HUES64 (cell line): ENCODE measurements at regions not wholly inside any gene's neighbourhood (a gene's known extent, or its start where the extent isn't known, plus 50 kb on each side); places are given as distances from the start of the nearest gene placed in this dataset.
"Not testable (repeated sequence)": the region's sequence is repeated elsewhere in the genome, so short reads cannot be mapped to it uniquely, and the experiment has no call there.

Source experiments
- H3K27ac ChIP-seq: 2 replicates; pipeline ENCODE4 v1.7.0; 2013; ENCODE audit warnings: low read depth, low read length, inconsistent platforms
- H3K27me3 ChIP-seq: 2 replicates; pipeline ENCODE4 v1.6.1; 2013; ENCODE audit warnings: mild to moderate bottlenecking, low read length; ENCODE audit not compliant: insufficient read depth
- H3K36me3 ChIP-seq: 2 replicates; pipeline ENCODE4 v1.6.1; 2013; ENCODE audit warnings: mild to moderate bottlenecking, low read length; ENCODE audit not compliant: insufficient read depth
- H3K4me1 ChIP-seq: 2 replicates; pipeline ENCODE4 v1.6.1; 2013; ENCODE audit warnings: mild to moderate bottlenecking, low read length, moderate library complexity; ENCODE audit not compliant: insufficient read depth
- H3K4me3 ChIP-seq: 2 replicates; pipeline ENCODE4 v1.5.1; 2013; ENCODE audit warnings: mild to moderate bottlenecking, low read length, moderate library complexity
- H3K9ac ChIP-seq: 2 replicates; pipeline ENCODE4 v1.6.1; 2013; ENCODE audit warnings: mild to moderate bottlenecking, low read depth, low read length
- H3K9me3 ChIP-seq: 2 replicates; pipeline ENCODE4 v1.6.1; 2013; ENCODE audit warnings: low read depth, low read length; ENCODE audit not compliant: insufficient read depth
- WGBS: fragments of 150-250, 120-280 bp; methylation state at CpG from one replicate; pipeline ENCODE4 v1.1.7; 2013; ENCODE audit warnings: missing lambda C conversion rate; 5-methylcytosine and 5-hydroxymethylcytosine counted together

DNA sequence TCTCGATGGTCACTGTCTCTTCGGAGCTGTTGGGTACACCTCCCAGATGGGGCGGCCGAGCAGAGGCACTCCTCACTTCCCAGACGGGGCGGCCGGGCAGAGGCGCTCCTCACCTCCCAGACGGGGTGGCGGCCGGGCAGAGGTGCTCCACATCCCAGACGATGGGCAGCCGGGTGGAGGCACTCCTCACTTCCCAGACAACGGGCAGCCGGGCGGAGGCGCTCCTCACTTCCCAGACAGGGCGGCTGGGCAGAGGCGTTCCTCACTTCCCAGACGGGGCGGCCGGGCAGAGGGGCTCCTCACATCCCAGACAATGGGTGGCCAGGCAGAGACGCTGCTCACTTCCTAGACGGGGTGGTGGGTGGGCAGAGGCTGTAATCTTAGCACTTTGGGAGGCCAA, 112.6 kb upstream of the EGR2 start:
- 90% methylated on average over 18 of the region's 24 CpGs for WGBS
- not testable (repeated sequence) for H3K36me3 ChIP-seq

DNA sequence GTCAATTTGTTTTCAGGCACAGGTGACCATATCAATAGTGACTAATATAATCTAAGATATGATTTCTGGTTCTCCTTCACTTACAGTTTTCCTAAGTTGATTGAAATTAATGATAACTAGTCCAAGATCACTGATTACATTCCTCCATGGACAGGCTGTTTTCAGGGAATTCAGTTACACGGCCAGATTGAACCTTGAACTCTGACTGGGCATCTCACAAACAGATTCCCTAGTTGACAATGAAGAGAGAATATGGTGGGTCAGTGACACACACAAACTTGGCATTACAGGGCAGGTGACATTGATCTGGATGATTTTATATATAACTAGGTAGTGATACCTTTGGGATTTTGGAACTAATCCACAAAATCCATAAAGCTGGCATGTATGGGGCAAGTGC, 110.2 kb upstream of the EGR2 start:
- H3K9me3 ChIP-seq, result peaks cover 13% of the 10 kb centered on the region; the same call in 1 of the 2 replicates
- no peak overlapping the region for H3K27ac ChIP-seq
- H3K4me1 ChIP-seq, result no peaks in the 10 kb centered on the region
- WGBS, result 100% methylated on average over 1 of the region's 1 CpG
- no peaks in the 10 kb centered on the region for H3K36me3 ChIP-seq
- H3K27me3 ChIP-seq, result no peaks in the 10 kb centered on the region
- H3K9ac ChIP-seq, result no peak overlapping the region
- H3K4me3 ChIP-seq, result no peak overlapping the region

More for the DNA sequence above, 112.6 kb upstream of the EGR2 start:
- H3K4me1 ChIP-seq, H3K4me3 ChIP-seq, H3K27me3 ChIP-seq, H3K27ac ChIP-seq, H3K9ac ChIP-seq: not testable (repeated sequence)
- H3K9me3 ChIP-seq, result peaks cover 13% of the 10 kb centered on the region; the same call in 1 of the 2 replicates

DNA sequence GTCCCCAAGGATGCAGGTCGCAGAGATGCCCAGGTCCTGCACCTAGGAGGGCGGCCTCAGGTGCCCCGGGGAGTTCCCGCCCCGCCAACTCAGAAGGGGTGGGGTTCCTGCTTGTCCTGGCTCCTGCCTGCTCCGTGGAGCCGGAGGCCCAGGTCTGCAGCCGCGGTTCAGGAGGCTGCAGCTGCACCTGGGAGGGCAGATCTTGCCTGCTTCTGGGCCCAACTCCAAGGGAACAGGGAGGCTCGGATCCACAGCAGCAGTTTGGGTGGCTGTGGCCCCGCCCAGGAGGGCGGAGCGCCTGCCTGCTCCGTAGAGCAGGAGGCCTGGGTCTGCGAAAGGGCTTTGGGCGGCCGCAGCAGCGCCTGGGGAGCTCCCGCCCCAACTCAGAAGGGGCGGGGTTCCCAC, 108.2 kb upstream of the EGR2 start:
- peaks cover 8% of the 10 kb centered on the region; the same call in 1 of the 2 replicates for H3K9me3 ChIP-seq
- peak overlapping the region; percentile 39; the same call in 1 of the 2 replicates for H3K9ac ChIP-seq
- no peak overlapping the region for H3K27ac ChIP-seq
- no peaks in the 10 kb centered on the region for H3K36me3 ChIP-seq
- peak overlapping the region; percentile 43 for H3K4me3 ChIP-seq
- WGBS, result 45% methylated on average over 20 of the region's 20 CpGs
- H3K4me1 ChIP-seq, result peaks cover 3% of the 10 kb centered on the region; the same call in 1 of the 2 replicates
- no peaks in the 10 kb centered on the region for H3K27me3 ChIP-seq

DNA sequence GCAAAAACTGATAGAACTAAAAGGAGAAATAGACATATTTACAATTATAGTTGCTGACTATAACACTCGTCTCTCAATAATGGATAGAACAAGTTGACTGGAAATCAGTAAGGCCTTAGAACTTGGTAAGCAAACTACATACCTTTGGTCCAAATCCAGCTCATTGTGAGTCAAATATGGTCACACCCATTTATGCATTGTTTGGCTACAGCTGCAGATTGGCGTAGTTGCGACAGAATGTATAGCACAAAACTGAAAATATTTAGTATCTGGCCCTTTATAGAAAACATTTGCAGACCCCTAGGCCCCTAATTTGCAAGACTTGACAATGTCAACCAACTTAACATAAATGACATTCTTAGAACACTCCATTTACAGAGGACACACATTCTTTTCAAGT, 103.6 kb upstream of the EGR2 start:
- Histone ChIP-seq H3K9me3 (no peaks in the 10 kb centered on the region), H3K36me3 (no peaks in the 10 kb centered on the region), H3K9ac (no peak overlapping the region), H3K4me3 (no peak overlapping the region), H3K27me3 (no peaks in the 10 kb centered on the region), H3K4me1 (peaks cover 3% of the 10 kb centered on the region; the same call in 1 of the 2 replicates), H3K27ac (no peak overlapping the region)
- 97% methylated on average over 3 of the region's 3 CpGs for WGBS

DNA sequence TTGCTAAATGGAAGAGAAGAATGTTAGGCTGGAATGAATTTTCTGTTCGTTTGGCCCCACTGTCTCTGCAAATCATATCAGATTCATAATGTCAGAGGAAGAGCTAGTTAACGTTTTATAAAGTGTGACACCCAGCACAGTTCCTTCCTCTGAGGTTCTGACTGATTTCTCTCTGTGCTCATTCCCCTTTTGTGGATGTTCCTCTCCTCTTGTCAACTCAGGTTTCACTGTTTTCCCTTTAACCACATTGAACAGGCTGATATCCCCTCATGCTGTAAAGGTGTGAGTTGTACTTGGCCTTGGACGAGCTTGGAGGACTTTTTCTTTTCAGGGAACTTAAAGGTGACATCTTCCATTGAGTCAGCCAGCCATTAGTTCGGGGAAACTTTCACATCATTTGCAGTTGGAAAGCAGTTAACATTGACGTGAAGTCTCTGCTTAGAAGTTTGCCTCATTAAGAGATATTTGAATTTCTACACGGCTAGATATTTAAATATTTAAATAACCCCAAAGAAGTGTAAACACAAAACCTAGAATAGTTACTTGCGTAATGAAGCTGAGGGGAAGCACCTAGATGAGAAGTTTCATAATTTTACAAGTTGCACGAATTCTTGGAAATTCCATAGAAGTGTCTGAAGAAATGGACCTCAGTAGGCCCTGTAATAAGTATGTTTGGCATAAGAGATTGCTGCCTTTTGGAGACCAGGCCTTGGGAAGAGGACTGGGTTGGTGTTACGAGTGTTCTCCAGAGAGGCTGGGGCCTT, 101.5 kb upstream of the EGR2 start:
- no peak overlapping the region for H3K9ac ChIP-seq
- no peaks in the 10 kb centered on the region for H3K36me3 ChIP-seq
- H3K27ac ChIP-seq, result no peak overlapping the region
- H3K9me3 ChIP-seq, result no peaks in the 10 kb centered on the region
- H3K4me3 ChIP-seq, result no peak overlapping the region
- H3K4me1 ChIP-seq, result peaks cover 3% of the 10 kb centered on the region; the same call in 1 of the 2 replicates
- H3K27me3 ChIP-seq, result no peaks in the 10 kb centered on the region
- 89% methylated on average over 8 of the region's 9 CpGs for WGBS

DNA sequence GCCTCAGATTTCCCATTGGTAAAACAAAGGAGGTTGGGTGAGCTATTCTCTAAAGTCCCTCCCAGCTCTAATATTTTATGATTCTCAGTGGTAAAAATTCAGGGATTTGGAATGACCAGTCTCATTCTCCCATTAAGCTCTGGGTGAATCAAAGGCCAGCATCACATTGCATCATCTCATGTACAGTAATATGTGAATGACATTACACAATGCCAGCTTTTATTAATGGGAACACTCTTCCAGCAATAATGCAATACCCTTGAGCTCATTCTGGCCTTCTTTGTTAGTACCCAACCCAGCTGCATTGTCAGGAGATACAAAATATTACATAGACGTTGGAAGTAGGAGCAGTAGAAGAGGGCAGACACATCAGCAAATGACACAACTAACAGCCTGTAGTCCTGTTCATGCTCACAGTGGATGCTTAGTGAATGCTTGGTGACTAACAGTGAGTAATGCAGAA, 100.0 kb upstream of the EGR2 start:
- Histone ChIP-seq H3K27ac (no peak overlapping the region), H3K36me3 (no peaks in the 10 kb centered on the region), H3K9ac (no peak overlapping the region), H3K9me3 (no peaks in the 10 kb centered on the region), H3K4me3 (no peak overlapping the region), H3K4me1 (peaks cover 9% of the 10 kb centered on the region), H3K27me3 (no peaks in the 10 kb centered on the region)
- WGBS, result no CpG with 5 or more reads among the region's 1 CpG

DNA sequence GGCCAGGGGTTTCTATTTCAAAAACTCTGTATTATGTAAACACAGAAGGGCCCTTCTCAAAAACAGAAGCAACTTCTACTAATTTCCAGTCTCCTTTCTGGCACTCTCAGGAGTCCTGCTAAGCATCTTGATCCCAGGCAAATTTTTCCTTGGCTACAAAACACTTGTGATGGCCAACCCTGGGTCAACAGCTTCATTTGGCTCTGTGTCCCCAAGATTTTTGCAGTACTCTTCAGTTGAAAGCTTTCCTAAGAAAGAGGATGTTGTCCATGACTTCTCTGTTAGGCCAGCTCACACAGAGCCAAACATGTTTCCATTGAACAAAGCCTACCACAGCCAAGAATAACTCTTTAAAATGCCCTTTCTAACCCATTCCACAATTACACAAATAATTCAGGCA, 99.0 kb upstream of the EGR2 start:
- Histone ChIP-seq H3K4me1 (peaks cover 5% of the 10 kb centered on the region), H3K36me3 (no peaks in the 10 kb centered on the region), H3K9me3 (no peaks in the 10 kb centered on the region), H3K9ac (no peak overlapping the region), H3K27ac (no peak overlapping the region), H3K27me3 (no peaks in the 10 kb centered on the region), H3K4me3 (no peak overlapping the region)

DNA sequence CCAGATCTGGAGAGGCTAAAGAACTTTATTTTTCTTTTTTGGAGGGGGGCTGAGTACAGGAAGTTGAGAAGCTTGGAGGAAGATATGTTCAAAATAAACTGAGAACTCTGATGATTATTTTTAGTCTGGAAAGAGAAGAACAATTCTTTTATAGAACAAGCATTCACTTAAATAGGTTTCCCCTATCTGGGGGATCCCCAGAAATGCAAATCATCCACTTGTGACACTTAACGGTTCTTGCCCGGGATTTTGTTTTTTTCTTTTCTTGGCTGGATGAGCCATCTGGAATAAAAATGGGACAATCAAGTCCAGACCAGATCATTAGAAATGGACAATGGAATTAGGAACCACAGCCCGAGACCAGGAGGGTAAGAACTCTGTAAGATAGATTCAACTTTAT, 95.9 kb upstream of the EGR2 start:
- Histone ChIP-seq H3K4me1 (peaks cover 5% of the 10 kb centered on the region), H3K27ac (0 out of 2 replicates have a peak overlapping the region, but pooled peaks have one; percentile 17), H3K36me3 (no peaks in the 10 kb centered on the region), H3K9me3 (no peaks in the 10 kb centered on the region), H3K4me3 (no peak overlapping the region), H3K27me3 (no peaks in the 10 kb centered on the region), H3K9ac (peak overlapping the region; percentile 38; the same call in 1 of the 2 replicates)
- 98% methylated on average over 3 of the region's 3 CpGs for WGBS

DNA sequence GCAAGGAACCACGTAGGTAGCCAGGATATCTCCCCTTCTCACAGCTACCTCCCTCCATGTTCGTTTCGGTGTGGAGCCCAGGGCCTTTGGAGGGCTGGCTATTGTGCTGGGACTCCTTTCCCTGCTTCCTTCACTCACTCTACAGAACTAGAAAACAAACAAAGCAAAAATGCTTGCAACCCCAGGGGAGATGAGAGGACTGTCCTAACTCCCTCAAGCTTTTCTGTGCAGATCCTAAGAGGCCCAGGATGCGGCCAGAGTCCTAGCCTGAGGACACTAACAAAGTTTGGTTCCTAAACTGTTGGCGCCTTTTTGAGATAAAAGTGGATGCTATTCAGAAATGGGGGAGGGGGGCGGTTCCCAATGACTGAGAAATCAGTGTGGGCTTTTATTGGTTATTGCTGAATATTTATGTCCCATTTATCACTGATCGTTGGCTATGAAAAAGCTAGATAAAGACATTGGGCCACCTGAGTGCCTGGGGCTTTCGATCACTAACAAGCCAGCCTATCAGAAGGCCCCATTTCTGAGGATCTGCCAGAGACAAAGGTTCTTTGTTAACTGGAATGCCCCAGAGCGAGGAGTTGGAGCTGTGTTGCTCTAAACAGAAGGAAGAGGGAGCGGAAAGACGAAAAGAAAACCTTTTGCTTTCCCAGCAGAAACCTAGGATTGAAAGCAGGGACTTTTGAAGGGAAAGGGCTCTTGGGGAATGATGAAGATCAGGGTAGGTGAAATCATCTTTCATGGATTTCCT, 95.2 kb upstream of the EGR2 start:
- Histone ChIP-seq H3K9ac (peak overlapping the region; percentile 38; the same call in 1 of the 2 replicates), H3K9me3 (no peaks in the 10 kb centered on the region), H3K36me3 (no peaks in the 10 kb centered on the region), H3K27ac (0 out of 2 replicates have a peak overlapping the region, but pooled peaks have one; percentile 17), H3K4me1 (peaks cover 5% of the 10 kb centered on the region), H3K4me3 (no peak overlapping the region), H3K27me3 (no peaks in the 10 kb centered on the region)
- WGBS, result 80% methylated on average over 11 of the region's 11 CpGs

DNA sequence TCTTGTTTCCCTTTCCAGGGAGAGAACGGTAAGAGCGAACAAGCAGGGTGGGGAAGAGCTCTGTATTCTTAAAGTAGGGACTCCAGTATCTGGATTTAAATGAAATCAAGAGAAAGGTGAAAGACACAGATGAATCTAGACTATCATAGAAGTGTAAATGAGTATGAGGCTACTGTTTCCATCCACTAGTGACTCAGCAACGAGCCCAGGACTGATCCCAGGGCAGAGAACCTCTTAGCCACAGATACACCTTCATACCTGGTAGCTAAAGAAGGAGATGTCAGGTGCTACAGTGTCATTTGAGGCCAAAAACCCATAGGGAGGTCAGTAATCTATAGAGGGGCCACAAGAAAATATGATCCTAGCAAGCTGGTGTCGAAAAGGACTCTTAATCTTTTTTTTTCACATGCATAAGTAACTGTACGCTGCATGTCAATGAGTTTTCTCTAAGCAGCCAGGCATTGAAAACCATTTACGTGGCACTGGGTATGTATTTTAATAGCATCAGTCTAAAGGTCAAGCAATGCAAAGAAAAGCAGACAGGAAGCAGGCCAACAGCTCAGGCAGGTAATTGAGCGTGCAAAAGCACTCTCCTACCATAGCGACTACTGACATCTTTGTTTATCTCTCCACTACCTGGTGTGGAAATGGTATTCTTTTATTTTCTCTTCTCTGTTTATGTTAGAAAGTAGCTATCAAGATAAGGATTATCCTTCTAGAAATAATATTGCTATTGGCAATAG, 91.5 kb upstream of the EGR2 start:
- Histone ChIP-seq H3K36me3 (no peaks in the 10 kb centered on the region), H3K4me1 (peaks cover 5% of the 10 kb centered on the region), H3K27ac (no peak overlapping the region), H3K9me3 (no peaks in the 10 kb centered on the region), H3K9ac (no peak overlapping the region), H3K4me3 (no peak overlapping the region), H3K27me3 (no peaks in the 10 kb centered on the region)
- 97% methylated on average over 8 of the region's 8 CpGs for WGBS
